MCF 10A (cell line): ENCODE measurements at regions not wholly inside any gene's neighbourhood (a gene's known extent, or its start where the extent isn't known, plus 50 kb on each side); places are given as distances from the start of the nearest gene placed in this dataset.

Experiments used
- BruUV-seq: library from RNA; stranded (reverse); fragments of 400-500 nt; replicated peaks from 2 replicates; lab custom pipeline; 2021; lab: Mats Ljungman, UMichigan
- CTCF ChIA-PET: fragments of 300-600 bp; sonication (Branson Sonifier 250); formaldehyde crosslinking; extraction: SDS; loops from one replicate; lab custom pipeline; 2021; ENCODE audit warnings: antibody characterized with exemption, inconsistent platforms; lab: Yijun Ruan, JAX
- POLR2A ChIA-PET: fragments of 300-600, 350-650 bp; sonication (Branson Sonifier 250); formaldehyde crosslinking; extraction: SDS; loops from one replicate; lab custom pipeline; 2020; ENCODE audit warnings: antibody characterized with exemption, inconsistent platforms; lab: Yijun Ruan, JAX
- DNase-seq: peaks from one replicate; pipeline ENCODE4 v3.0.0-alpha.2; 2018; ENCODE audit not compliant: unreplicated experiment
- H3K27ac Mint-ChIP-seq: one replicate; pipeline ENCODE4 v1.8.0; 2022; ENCODE audit warnings: mild to moderate bottlenecking, low read depth, mixed read lengths; ENCODE audit not compliant: unreplicated experiment
- H3K27me3 Mint-ChIP-seq: one replicate; pipeline ENCODE4 v1.8.0; 2022; ENCODE audit warnings: mixed read lengths; ENCODE audit not compliant: insufficient read depth, unreplicated experiment
- H3K36me3 Mint-ChIP-seq: one replicate; pipeline ENCODE4 v1.8.0; 2022; ENCODE audit warnings: mild to moderate bottlenecking, moderate library complexity, mixed read lengths; ENCODE audit not compliant: insufficient read depth, unreplicated experiment
- H3K4me1 Mint-ChIP-seq: one replicate; pipeline ENCODE4 v1.8.0; 2022; ENCODE audit warnings: mixed read lengths; ENCODE audit not compliant: insufficient read depth, unreplicated experiment
- H3K4me3 Mint-ChIP-seq: one replicate; pipeline ENCODE4 v1.8.0; 2022; ENCODE audit warnings: mild to moderate bottlenecking, moderate library complexity, mixed read lengths; ENCODE audit not compliant: unreplicated experiment
- H3K9me3 Mint-ChIP-seq: one replicate; pipeline ENCODE4 v1.8.0; 2022; ENCODE audit warnings: mixed read lengths; ENCODE audit not compliant: unreplicated experiment
- intact Hi-C: fragments of 100-400 bp; cut with micrococcal nuclease; formaldehyde crosslinking; loops from 2 replicates; pipeline ENCODE4 v1.14.1; 2022
- TF ChIP-seq, protein P1 (sequence below): fragments of 200-600 bp; IDR thresholded peaks from one replicate; pipeline ENCODE4 v1.8.0; 2022; ENCODE audit warnings: antibody characterized with exemption, mild to moderate bottlenecking; ENCODE audit not compliant: unreplicated experiment

DNA sequence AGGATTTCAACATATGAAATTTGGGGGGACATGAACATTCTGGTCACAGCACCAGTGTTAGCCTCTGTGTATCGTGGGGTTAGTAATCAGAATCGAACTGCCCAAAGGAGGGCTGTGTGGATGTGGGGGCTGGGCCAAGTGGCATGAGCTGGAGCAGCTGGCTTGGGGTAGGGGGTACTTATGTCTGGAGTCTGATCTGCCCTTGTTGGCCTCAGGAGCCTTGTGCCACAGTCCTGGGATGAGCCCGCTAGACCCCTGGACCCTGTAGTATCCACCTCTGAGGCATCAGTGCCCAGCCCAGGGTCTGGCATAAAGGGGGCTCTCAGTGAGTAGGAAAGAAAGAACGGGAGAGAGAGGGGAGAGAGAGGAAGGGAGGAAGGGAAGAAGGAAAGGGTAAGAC is 67.3 kb downstream of the LRRC32 start:
- H3K27me3 Mint-ChIP-seq, result no peaks in the 10 kb centered on the region
- TF ChIP-seq, protein P1, sequence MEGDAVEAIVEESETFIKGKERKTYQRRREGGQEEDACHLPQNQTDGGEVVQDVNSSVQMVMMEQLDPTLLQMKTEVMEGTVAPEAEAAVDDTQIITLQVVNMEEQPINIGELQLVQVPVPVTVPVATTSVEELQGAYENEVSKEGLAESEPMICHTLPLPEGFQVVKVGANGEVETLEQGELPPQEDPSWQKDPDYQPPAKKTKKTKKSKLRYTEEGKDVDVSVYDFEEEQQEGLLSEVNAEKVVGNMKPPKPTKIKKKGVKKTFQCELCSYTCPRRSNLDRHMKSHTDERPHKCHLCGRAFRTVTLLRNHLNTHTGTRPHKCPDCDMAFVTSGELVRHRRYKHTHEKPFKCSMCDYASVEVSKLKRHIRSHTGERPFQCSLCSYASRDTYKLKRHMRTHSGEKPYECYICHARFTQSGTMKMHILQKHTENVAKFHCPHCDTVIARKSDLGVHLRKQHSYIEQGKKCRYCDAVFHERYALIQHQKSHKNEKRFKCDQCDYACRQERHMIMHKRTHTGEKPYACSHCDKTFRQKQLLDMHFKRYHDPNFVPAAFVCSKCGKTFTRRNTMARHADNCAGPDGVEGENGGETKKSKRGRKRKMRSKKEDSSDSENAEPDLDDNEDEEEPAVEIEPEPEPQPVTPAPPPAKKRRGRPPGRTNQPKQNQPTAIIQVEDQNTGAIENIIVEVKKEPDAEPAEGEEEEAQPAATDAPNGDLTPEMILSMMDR, result no peak
- no peaks in the 10 kb centered on the region for H3K9me3 Mint-ChIP-seq
- H3K27ac Mint-ChIP-seq, result no peak overlapping the region
- H3K36me3 Mint-ChIP-seq, result no peaks in the 10 kb centered on the region
- POLR2A ChIA-PET, result no interaction called here
- CTCF ChIA-PET, result no interaction called here
- no peak for DNase-seq
- no TSS peak for BruUV-seq
- no peak overlapping the region for H3K4me3 Mint-ChIP-seq
- no peaks in the 10 kb centered on the region for H3K4me1 Mint-ChIP-seq
- intact Hi-C loops, result no loop called here
